Liver (tissue), 8 donors: ENCODE measurements at regions not wholly inside any gene's neighbourhood (a gene's known extent, or its start where the extent isn't known, plus 50 kb on each side); places are given as distances from the start of the nearest gene placed in this dataset.

Source experiments
- DNase-seq: peaks from one replicate; pipeline ENCODE4 v3.0.0-alpha.2; 2017; ENCODE audit warnings: low spot score
- H3K27ac ChIP-seq, 2 donors: one replicate each; pipeline ENCODE4 v1.7.0; 2013; ENCODE audit warnings: inconsistent platforms in 2 of 2, low read length in 2 of 2, control low read depth in 1 of 2, low read depth in 1 of 2, mild to moderate bottlenecking in 1 of 2
- H3K27me3 ChIP-seq, 4 donors: one replicate each; pipeline versions ENCODE4 v1.6.1 to v1.7.0; 2013; ENCODE audit warnings: low read length in 3 of 4, inconsistent platforms in 1 of 4, mild to moderate bottlenecking in 1 of 4, moderate library complexity in 1 of 4; ENCODE audit not compliant: control insufficient read depth in 4 of 4, insufficient read depth in 4 of 4
- H3K36me3 ChIP-seq, 4 donors: one replicate each; pipeline versions ENCODE4 v1.6.1 to v1.7.0; 2013; ENCODE audit warnings: low read length in 3 of 4, mild to moderate bottlenecking in 3 of 4, low read depth in 1 of 4, moderate library complexity in 1 of 4; ENCODE audit not compliant: control insufficient read depth in 4 of 4, insufficient read depth in 3 of 4
- H3K4me1 ChIP-seq, 4 donors: one replicate each; pipeline versions ENCODE4 v1.6.1 to v1.7.0; 2013; ENCODE audit warnings: low read length in 3 of 4, mild to moderate bottlenecking in 3 of 4, moderate library complexity in 1 of 4; ENCODE audit not compliant: control insufficient read depth in 4 of 4, insufficient read depth in 4 of 4
- H3K4me3 ChIP-seq, 3 donors: one replicate each; pipeline versions ENCODE4 v1.6.1 to v1.7.0; 2013; ENCODE audit warnings: low read length in 3 of 3, control low read depth in 1 of 3, low read depth in 1 of 3, mild to moderate bottlenecking in 1 of 3
- H3K9ac ChIP-seq, 2 donors: one replicate each; pipeline ENCODE4 v1.7.0; 2013; ENCODE audit warnings: low read length in 2 of 2, mild to moderate bottlenecking in 2 of 2, moderate library complexity in 2 of 2, control low read depth in 1 of 2, low read depth in 1 of 2
- H3K9me3 ChIP-seq, 4 donors: one replicate each; pipeline versions ENCODE4 v1.6.1 to v1.7.0; 2013; ENCODE audit warnings: low read length in 3 of 4; ENCODE audit not compliant: control insufficient read depth in 4 of 4
- ATF3 ChIP-seq: IDR thresholded peaks from 2 replicates; pipeline ENCODE4 v1.6.1; 2016; ENCODE audit warnings: antibody characterized with exemption
- CTCF ChIP-seq: fragments of 150-350 bp; IDR thresholded peaks from 2 replicates; pipeline ENCODE4 v1.5.1; 2017; ENCODE audit warnings: improper control_type of control experiment, low read depth, low read length; ENCODE audit not compliant: missing input control
- EGR1 ChIP-seq, 2 donors: IDR thresholded peaks; 2 replicates each; pipeline ENCODE4 v1.6.1; 2016 to 2018; ENCODE audit warnings: antibody characterized with exemption in 2 of 2, low read depth in 2 of 2
- FOXA1 ChIP-seq: IDR thresholded peaks from 2 replicates; pipeline ENCODE4 v1.6.1; 2016; ENCODE audit warnings: antibody characterized with exemption
- GABPA ChIP-seq, 2 donors: IDR thresholded peaks in 1 of 2; conservative IDR thresholded peaks in 1 of 2; 2 replicates each; pipeline ENCODE4 v1.6.1; 2016; ENCODE audit warnings: antibody characterized with exemption in 2 of 2, mild to moderate bottlenecking in 1 of 2, moderate library complexity in 1 of 2
- HNF4A ChIP-seq, 2 donors: conservative IDR thresholded peaks; 2 replicates each; pipeline ENCODE4 v1.6.1; 2016; ENCODE audit warnings: antibody characterized with exemption in 2 of 2, mild to moderate bottlenecking in 2 of 2
- HNF4G ChIP-seq: IDR thresholded peaks from 2 replicates; pipeline ENCODE4 v1.6.1; 2016; ENCODE audit warnings: antibody characterized with exemption
- JUND ChIP-seq, 2 donors: IDR thresholded peaks; 2 replicates each; pipeline ENCODE4 v1.6.1; 2016; ENCODE audit warnings: antibody characterized with exemption in 2 of 2
- REST ChIP-seq: IDR thresholded peaks from 2 replicates; pipeline ENCODE4 v1.6.1; 2016; ENCODE audit warnings: antibody characterized with exemption, mild to moderate bottlenecking
- SP1 ChIP-seq: IDR thresholded peaks from 2 replicates; pipeline ENCODE4 v1.6.1; 2018; ENCODE audit warnings: antibody characterized with exemption, mild to moderate bottlenecking
- TAF1 ChIP-seq: conservative IDR thresholded peaks from 2 replicates; pipeline ENCODE4 v1.6.1; 2016; ENCODE audit warnings: antibody characterized with exemption, mild to moderate bottlenecking
- YY1 ChIP-seq: IDR thresholded peaks from 2 replicates; pipeline ENCODE4 v1.6.1; 2016; ENCODE audit warnings: antibody characterized with exemption, mild to moderate bottlenecking
- ZBTB33 ChIP-seq: IDR thresholded peaks from 2 replicates; pipeline ENCODE4 v1.6.1; 2016; ENCODE audit warnings: antibody characterized with exemption
- WGBS: extraction: QIAGEN DNeasy Blood & Tissue Kit; methylation state at CpG from one replicate; pipeline ENCODE4 v1.1.7; 2013; 5-methylcytosine and 5-hydroxymethylcytosine counted together
- donor health status: healthy.
- donor health status: healthy.
- donor health status: healthy.
- donor health status: healthy.
- donor health status: healthy.

GRCh38 chr7:35581605-35582210, 113.2 kb downstream of the HERPUD2 start:
- Histone ChIP-seq H3K9me3 (peaks cover 0 to 3% (median under 1%) of the 10 kb centered on the region in 4 donors), H3K36me3 (no peaks in the 10 kb centered on the region)
- no peak for DNase-seq

GRCh38 chr7:35576031-35576573, 118.8 kb downstream of the HERPUD2 start:
- no peaks in the 10 kb centered on the region for H3K27me3 ChIP-seq
- no peaks in the 10 kb centered on the region for H3K36me3 ChIP-seq
- H3K9ac ChIP-seq: no peak overlapping the region
- 36% methylated on average over 5 of the region's 5 CpGs for WGBS
- H3K27ac ChIP-seq: no peak overlapping the region
- no peak overlapping the region for H3K4me3 ChIP-seq
- H3K9me3 ChIP-seq: peaks cover 0 to 3% (median under 1%) of the 10 kb centered on the region in 4 donors
- DNase-seq: no peak
- peaks cover 0 to 8% (median 7%) of the 10 kb centered on the region in 4 donors for H3K4me1 ChIP-seq
- TF ChIP-seq ATF3: no peak
- TF ChIP-seq TAF1: no peak
- TF ChIP-seq JUND (IDR thresholded peaks at IDR 0.05): no peak
- no peak for TF ChIP-seq HNF4A (conservative IDR thresholded peaks at IDR 0.05)
- no peak for TF ChIP-seq ZBTB33
- no peak for TF ChIP-seq SP1
- no peak for TF ChIP-seq EGR1 (IDR thresholded peaks at IDR 0.05; ENCODE audit: low read depth in 2 of 2)
- no peak for TF ChIP-seq GABPA (IDR thresholded peaks at IDR 0.05 in 1 of 2, conservative IDR thresholded peaks at IDR 0.05 in 1 of 2)
- TF ChIP-seq HNF4G: no peak
- no peak for TF ChIP-seq CTCF

More at GRCh38 chr7:35581605-35582210, 113.2 kb downstream of the HERPUD2 start:
- Histone ChIP-seq H3K4me1 (no peaks in the 10 kb centered on the region), H3K4me3 (no peak overlapping the region), H3K9ac (no peak overlapping the region), H3K27me3 (no peaks in the 10 kb centered on the region), H3K27ac (no peak overlapping the region)
- 87% methylated on average over 7 of the region's 7 CpGs for WGBS
- TF ChIP-seq FOXA1 (no peak), GABPA (IDR thresholded peaks at IDR 0.05 in 1 of 2, conservative IDR thresholded peaks at IDR 0.05 in 1 of 2) (no peak), REST (no peak), CTCF (no peak), EGR1 (IDR thresholded peaks at IDR 0.05; ENCODE audit: low read depth in 2 of 2) (no peak), YY1 (no peak), JUND (IDR thresholded peaks at IDR 0.05) (no peak), SP1 (no peak)
